GM12878 (cell line): ENCODE measurements at regions not wholly inside any gene's neighbourhood (a gene's known extent, or its start where the extent isn't known, plus 50 kb on each side); places are given as distances from the start of the nearest gene placed in this dataset.

Experiments
- ATAC-seq: fragments of 200-7000 bp; cut with Tn5 transposase; 3 replicates; pipeline ENCODE4 v1.9.1; 2020; ENCODE audit warnings: mild to moderate bottlenecking, moderate library complexity
- BruUV-seq: library from RNA; stranded (reverse); fragments of 400-500 nt; replicated peaks from 2 replicates; lab custom pipeline; 2021; lab: Mats Ljungman, UMichigan
- CTCF ChIA-PET: fragments of 300-600 bp; sonication (Branson Sonifier 250); formaldehyde crosslinking; extraction: SDS; loops from one replicate; lab custom pipeline; 2021; ENCODE audit warnings: inconsistent platforms; lab: Yijun Ruan, JAX
- POLR2A ChIA-PET: fragments of 350-600 bp; formaldehyde crosslinking; extraction: SDS; loops from one replicate; lab custom pipeline; 2021; ENCODE audit warnings: inconsistent platforms; lab: Charles Lee
- RAD21 ChIA-PET: fragments of 300-600 bp; sonication (Branson Sonifier 250); formaldehyde crosslinking; loops from one replicate; lab custom pipeline; 2023; ENCODE audit warnings: antibody characterized with exemption; ENCODE audit not compliant: unreplicated experiment; lab: Charles Lee
- SMC1A ChIA-PET: fragments of 300-600 bp; sonication (Branson Sonifier 250); formaldehyde crosslinking; loops from one replicate; lab custom pipeline; 2023; ENCODE audit not compliant: unreplicated experiment, uncharacterized antibody; lab: Charles Lee
- DNase-seq: peaks from one replicate; pipeline ENCODE4 v3.0.0-alpha.2; 2011; ENCODE audit warnings: low read depth, low spot score
- FAIRE-seq: peaks from 3 replicates; lab custom pipeline; 2011; peaks lifted over from hg19 to GRCh38; lab: Jason Lieb, UNC
- H2AFZ ChIP-seq: 2 replicates; pipeline ENCODE4 v1.6.0; 2011; ENCODE audit warnings: low read depth, low read length, control low read depth; ENCODE audit not compliant: control insufficient read depth
- H3K27ac ChIP-seq: 2 replicates; pipeline ENCODE4 v1.5.1; 2011; ENCODE audit warnings: control low read depth; ENCODE audit not compliant: control insufficient read depth, insufficient read depth
- H3K27me3 ChIP-seq, 2 experiments: replicated peaks in 1 of 2; 2 replicates each; pipeline versions ENCODE4 v1.6.0 to v1.6.1; 2011; ENCODE audit warnings: low read length in 1 of 2; ENCODE audit not compliant: control insufficient read depth in 2 of 2, insufficient read depth in 2 of 2
- H3K36me3 ChIP-seq, 2 experiments: 2 replicates each; pipeline ENCODE4 v1.5.1; 2011; ENCODE audit warnings: low read length in 1 of 2; ENCODE audit not compliant: control insufficient read depth in 2 of 2, insufficient read depth in 2 of 2
- H3K4me1 ChIP-seq: 2 replicates; pipeline ENCODE4 v1.6.1; 2011; ENCODE audit warnings: mild to moderate bottlenecking, low read length, moderate library complexity, mixed read lengths; ENCODE audit not compliant: control insufficient read depth, insufficient read depth
- H3K4me2 ChIP-seq: 2 replicates; pipeline ENCODE4 v1.6.0; 2011; ENCODE audit warnings: control low read depth; ENCODE audit not compliant: control insufficient read depth, insufficient read depth
- H3K4me3 ChIP-seq: fragments of 200-600 bp; sonication (generic); 2 replicates; pipeline ENCODE4 v1.5.1; 2016
- H3K79me2 ChIP-seq: 2 replicates; pipeline ENCODE4 v1.6.0; 2011; ENCODE audit warnings: low read length; ENCODE audit not compliant: control insufficient read depth, insufficient read depth
- H3K9ac ChIP-seq: 2 replicates; pipeline ENCODE4 v1.8.0; 2011; ENCODE audit warnings: low read length, control low read depth, mixed read lengths; ENCODE audit not compliant: control insufficient read depth, insufficient read depth
- H3K9me3 ChIP-seq: replicated peaks from 3 replicates; pipeline ENCODE4 v1.5.1; 2011; ENCODE audit warnings: mild to moderate bottlenecking, low read length; ENCODE audit not compliant: control insufficient read depth, insufficient read depth
- H4K20me1 ChIP-seq: 2 replicates; pipeline ENCODE4 v1.6.0; 2011; ENCODE audit not compliant: control insufficient read depth, insufficient read depth
- ATF2 ChIP-seq: IDR thresholded peaks from 2 replicates; pipeline ENCODE4 v1.6.1; 2012; ENCODE audit warnings: low read length, inconsistent platforms
- ATF7 ChIP-seq: fragments of 450-650 bp; IDR thresholded peaks from 2 replicates; pipeline ENCODE4 v1.6.1; 2016; ENCODE audit warnings: low read depth, mild to moderate bottlenecking
- CEBPB ChIP-seq, 2 experiments: fragments of 150-350 bp in 1 of 2; IDR thresholded peaks; 2 replicates each; pipeline ENCODE4 v1.6.1; 2012 to 2014; ENCODE audit warnings: low read depth in 2 of 2, low read length in 2 of 2, borderline replicate concordance in 1 of 2, inconsistent platforms in 1 of 2
- CHD1 ChIP-seq: IDR thresholded peaks from 2 replicates; pipeline ENCODE4 v1.6.1; 2012; ENCODE audit warnings: low read depth, low read length, improper control_type of control experiment
- CREB1 ChIP-seq: IDR thresholded peaks from 2 replicates; pipeline ENCODE4 v1.6.1; 2012; ENCODE audit warnings: low read depth, mild to moderate bottlenecking, inconsistent platforms
- FOXM1 ChIP-seq: IDR thresholded peaks from 2 replicates; pipeline ENCODE4 v1.6.1; 2012; ENCODE audit warnings: low read depth, mild to moderate bottlenecking, inconsistent platforms, low read length, moderate library complexity
- IKZF1 ChIP-seq: fragments of 450-650 bp; conservative IDR thresholded peaks from 2 replicates; pipeline ENCODE4 v1.6.1; 2017; ENCODE audit warnings: antibody characterized with exemption, mild to moderate bottlenecking
- IKZF2 ChIP-seq, 2 experiments: fragments of 450-650 bp; IDR thresholded peaks; 2 replicates each; pipeline ENCODE4 v1.6.1; 2017; ENCODE audit warnings: mild to moderate bottlenecking in 2 of 2, moderate library complexity in 2 of 2
- KLF5 ChIP-seq: fragments of 450-650 bp; IDR thresholded peaks from 2 replicates; pipeline ENCODE4 v1.6.1; 2014; ENCODE audit warnings: mild to moderate bottlenecking; ENCODE audit not compliant: partially characterized antibody
- MEF2B ChIP-seq: fragments of 450-650 bp; IDR thresholded peaks from 2 replicates; pipeline ENCODE4 v1.6.1; 2018; ENCODE audit warnings: mild to moderate bottlenecking, moderate library complexity; ENCODE audit not compliant: partially characterized antibody, poor library complexity, severe bottlenecking
- MTA2 ChIP-seq: fragments of 450-650 bp; IDR thresholded peaks from 2 replicates; pipeline ENCODE4 v1.6.1; 2016; ENCODE audit warnings: low read depth, mild to moderate bottlenecking, moderate library complexity
- PML ChIP-seq: IDR thresholded peaks from 2 replicates; pipeline ENCODE4 v1.6.1; 2012; ENCODE audit warnings: low read length, inconsistent platforms
- SMARCA5 ChIP-seq: fragments of 450-650 bp; IDR thresholded peaks from 2 replicates; pipeline ENCODE4 v1.6.1; 2017; ENCODE audit warnings: mild to moderate bottlenecking
- TAF1 ChIP-seq: IDR thresholded peaks from 2 replicates; pipeline ENCODE4 v1.6.1; 2011; ENCODE audit warnings: mild to moderate bottlenecking, low read depth, low read length, borderline replicate concordance
- TARDBP ChIP-seq: IDR thresholded peaks from 2 replicates; pipeline ENCODE4 v1.6.1; 2016; ENCODE audit warnings: borderline replicate concordance
- WGBS: methylation state at CpG from one replicate; pipeline ENCODE4 v1.1.6; 2016; ENCODE audit warnings: low lambda C conversion rate; ENCODE audit not compliant: insufficient replicate concordance, insufficient coverage; ENCODE audit errors: missing lambda C conversion rate; 5-methylcytosine and 5-hydroxymethylcytosine counted together
- in situ Hi-C: fragments of 300-500 bp; cut with MboI; formaldehyde crosslinking; loops from 9 replicates; pipeline ENCODE4 v1.14.3; 2018; ENCODE audit warnings: mixed read lengths
- intact Hi-C: fragments of 100-400 bp; cut with micrococcal nuclease; formaldehyde crosslinking; loops from one replicate; pipeline ENCODE4 v1.14.2; 2022; ENCODE audit not compliant: unreplicated experiment

- in situ Hi-C loops (no loop called here), intact Hi-C loops (no loop called here)
- ChIA-PET SMC1A (interaction anchor here (2.2 kb wide), 1 partner anchor 10 kb away, joined by 6 read pairs; no protein-coding TSS in a partner anchor), RAD21 (no interaction called here), POLR2A (no interaction called here), CTCF (interaction anchor here (0.7 kb wide), 1 partner anchor 19 kb away, joined by 3 read pairs; no protein-coding TSS in a partner anchor)
- Histone ChIP-seq H4K20me1 (no peaks in the 10 kb centered on the region; the same call in 1 of the 2 replicates), H3K27me3 (no peaks in the 10 kb centered on the region), H2AFZ (no peak overlapping the region), H3K36me3 (no peaks in the 10 kb centered on the region), H3K4me2 (no peak overlapping the region), H3K9me3 (no peaks in the 10 kb centered on the region), H3K9ac (no peak overlapping the region), H3K79me2 (no peaks in the 10 kb centered on the region), H3K27ac (no peak overlapping the region), H3K4me1 (no peaks in the 10 kb centered on the region), H3K4me3 (no peak overlapping the region)
- TF ChIP-seq FOXM1, result no peak
- no peak for TF ChIP-seq PML
- no peak for TF ChIP-seq IKZF1
- no peak for TF ChIP-seq MEF2B
- TF ChIP-seq MTA2, result no peak
- TF ChIP-seq CREB1, result no peak
- TF ChIP-seq TAF1, result no peak
- no peak for TF ChIP-seq CEBPB (IDR thresholded peaks at IDR 0.05; ENCODE audit: borderline replicate concordance in 1 of 2, low read depth in 2 of 2, low read length in 2 of 2)
- no peak for TF ChIP-seq CHD1
- no peak for TF ChIP-seq TARDBP
- no peak for TF ChIP-seq SMARCA5
- no peak for TF ChIP-seq ATF7
- no peak for TF ChIP-seq KLF5
- TF ChIP-seq IKZF2 (IDR thresholded peaks at IDR 0.05), result no peak
- no peak for TF ChIP-seq ATF2
- no peak for ATAC-seq
- FAIRE-seq, result no peak
- DNase-seq, result no peak
- 7% methylated on average over 5 of the region's 5 CpGs for WGBS
- BruUV-seq, result no TSS peak
These were observed 679.4 kb upstream of the ADGRL2 start for GRCh38 chr1:81121306-81121705.
